Stimulated activated CD4-positive, alpha-beta T cell treated with anti-CD3 and anti-CD28 coated beads, Interleukin-15, amount 100 ng/mL, for 24 hours (primary cell): ENCODE measurements at regions not wholly inside any gene's neighbourhood (a gene's known extent, or its start where the extent isn't known, plus 50 kb on each side); places are given as distances from the start of the nearest gene placed in this dataset.
"Not testable (repeated sequence)": the region's sequence is repeated elsewhere in the genome, so short reads cannot be mapped to it uniquely, and the experiment has no call there.

Source experiments
- DNase-seq: peaks from one replicate; pipeline ENCODE4 v3.0.0-alpha.2; 2020

- no peak for DNase-seq
Observed at GRCh38 chr3:178352326-178353005, 183.8 kb upstream of the KCNMB2 start.

- DNase-seq, result no peak
Observed at GRCh38 chr3:178353006-178353694, 183.1 kb upstream of the KCNMB2 start.

- DNase-seq, result no peak
Observed at GRCh38 chr3:178359728-178360127, 176.5 kb upstream of the KCNMB2 start.

- not testable (repeated sequence) for DNase-seq
Observed at GRCh38 chr3:178363048-178363447, 173.2 kb upstream of the KCNMB2 start.

GRCh38 chr3:178367817-178368617, 168.2 kb upstream of the KCNMB2 start:
- no peak for DNase-seq

GRCh38 chr3:178369006-178369405, 167.2 kb upstream of the KCNMB2 start:
- DNase-seq, result no peak

- DNase-seq, result no peak
Observed at GRCh38 chr3:178369811-178370210, 166.4 kb upstream of the KCNMB2 start.

GRCh38 chr3:178370387-178370786, 165.8 kb upstream of the KCNMB2 start:
- DNase-seq, result no peak

GRCh38 chr3:178381555-178381954, 154.7 kb upstream of the KCNMB2 start:
- no peak for DNase-seq

GRCh38 chr3:178381971-178382448, 154.2 kb upstream of the KCNMB2 start:
- DNase-seq, result no peak

- no peak for DNase-seq
Observed at GRCh38 chr3:178382449-178383061, 153.7 kb upstream of the KCNMB2 start.

GRCh38 chr3:178384321-178385230, 151.7 kb upstream of the KCNMB2 start:
- DNase-seq, result no peak

- peak; percentile 14 for DNase-seq
Observed at GRCh38 chr3:178385280-178385952, 150.8 kb upstream of the KCNMB2 start.

GRCh38 chr3:178386401-178386800, 149.8 kb upstream of the KCNMB2 start:
- no peak for DNase-seq

- no peak for DNase-seq
Observed at GRCh38 chr3:178386880-178387279, 149.4 kb upstream of the KCNMB2 start.

- DNase-seq, result no peak
Observed at GRCh38 chr3:178388473-178388872, 147.8 kb upstream of the KCNMB2 start.

- no peak for DNase-seq
Observed at GRCh38 chr3:178389258-178389657, 147.0 kb upstream of the KCNMB2 start.

- no peak for DNase-seq
Observed at GRCh38 chr3:178392511-178392926, 143.7 kb upstream of the KCNMB2 start.

- DNase-seq, result no peak
Observed at GRCh38 chr3:178393146-178393545, 143.1 kb upstream of the KCNMB2 start.

- no peak for DNase-seq
Observed at GRCh38 chr3:178393824-178394223, 142.4 kb upstream of the KCNMB2 start.

GRCh38 chr3:178396318-178396717, 139.9 kb upstream of the KCNMB2 start:
- no peak for DNase-seq
